ENCODE measurements at regions not wholly inside any gene's neighbourhood (a gene's known extent, or its start where the extent isn't known, plus 50 kb on each side); places are given as distances from the start of the nearest gene placed in this dataset.

- ATAC-seq (no peak), DNase-seq (no peak)
- Mint-ChIP-seq H3K9me3 (no peaks in the 10 kb centered on the region), H3K27me3 (ENCODE audit: low read depth) (no peaks in the 10 kb centered on the region), H3K4me1 (ENCODE audit: low read depth) (no peaks in the 10 kb centered on the region), H3K4me3 (no peak overlapping the region), H3K36me3 (ENCODE audit: insufficient read depth) (no peaks in the 10 kb centered on the region)
Measured at GRCh38 chr15:36263666-36264065, 315.8 kb upstream of the CDIN1 start.

DNA sequence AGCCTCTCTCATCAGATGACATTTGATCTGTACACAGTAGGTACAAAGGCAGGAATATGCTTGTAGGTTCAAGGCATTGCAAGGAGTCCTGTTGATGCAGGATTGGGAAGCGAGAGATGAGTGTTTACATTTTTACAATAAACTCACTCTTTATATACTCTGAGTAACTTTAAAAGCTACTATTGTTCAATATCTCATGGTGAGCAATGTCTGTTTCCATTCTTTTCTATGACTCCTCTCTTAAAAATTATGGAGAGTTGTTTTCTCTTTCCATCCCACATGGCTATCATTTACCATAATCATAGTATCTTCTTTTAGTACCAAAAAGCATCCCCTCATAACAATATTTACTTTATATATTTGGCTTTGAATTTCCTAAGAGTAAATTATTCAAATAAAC lies 314.0 kb upstream of the CDIN1 start:
- DNase-seq (no peak), ATAC-seq (no peak)
- H3K36me3 Mint-ChIP-seq (ENCODE audit: insufficient read depth): no peaks in the 10 kb centered on the region
- H3K4me1 Mint-ChIP-seq (ENCODE audit: low read depth): no peaks in the 10 kb centered on the region
- no peak overlapping the region for H3K4me3 Mint-ChIP-seq
- H3K27me3 Mint-ChIP-seq (ENCODE audit: low read depth): no peaks in the 10 kb centered on the region
- H3K9me3 Mint-ChIP-seq: no peaks in the 10 kb centered on the region

GRCh38 chr15:36271048-36271447 lies 308.4 kb upstream of the CDIN1 start:
- Mint-ChIP-seq H3K4me1 (ENCODE audit: low read depth) (no peaks in the 10 kb centered on the region), H3K27me3 (ENCODE audit: low read depth) (no peaks in the 10 kb centered on the region), H3K36me3 (ENCODE audit: insufficient read depth) (no peaks in the 10 kb centered on the region), H3K4me3 (no peak overlapping the region), H3K9me3 (no peaks in the 10 kb centered on the region)
- DNase-seq (no peak), ATAC-seq (no peak)

DNA sequence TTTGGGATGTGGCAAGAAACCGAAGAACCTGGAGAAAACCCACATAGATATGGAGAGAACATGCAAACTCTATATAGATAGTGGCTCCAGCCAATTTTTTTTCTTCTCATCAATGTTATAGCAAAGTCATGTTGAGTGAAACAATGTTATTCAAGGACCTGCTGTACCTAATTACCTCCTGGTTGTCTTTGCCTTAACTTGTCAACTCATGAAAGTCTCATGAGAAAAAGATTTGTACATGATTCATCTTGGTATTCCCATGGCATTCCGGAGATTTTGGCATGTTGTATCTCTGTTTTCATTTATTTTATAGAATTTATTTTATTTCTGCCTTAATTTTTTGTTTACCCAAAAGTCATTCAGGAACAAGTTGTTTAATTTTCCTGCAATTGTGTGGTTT lies 303.8 kb upstream of the CDIN1 start:
- ATAC-seq (no peak), DNase-seq (no peak)
- Mint-ChIP-seq H3K4me1 (ENCODE audit: low read depth) (no peaks in the 10 kb centered on the region), H3K4me3 (no peak overlapping the region), H3K36me3 (ENCODE audit: insufficient read depth) (no peaks in the 10 kb centered on the region), H3K9me3 (peaks cover 12% of the 10 kb centered on the region), H3K27me3 (ENCODE audit: low read depth) (no peaks in the 10 kb centered on the region)

DNA sequence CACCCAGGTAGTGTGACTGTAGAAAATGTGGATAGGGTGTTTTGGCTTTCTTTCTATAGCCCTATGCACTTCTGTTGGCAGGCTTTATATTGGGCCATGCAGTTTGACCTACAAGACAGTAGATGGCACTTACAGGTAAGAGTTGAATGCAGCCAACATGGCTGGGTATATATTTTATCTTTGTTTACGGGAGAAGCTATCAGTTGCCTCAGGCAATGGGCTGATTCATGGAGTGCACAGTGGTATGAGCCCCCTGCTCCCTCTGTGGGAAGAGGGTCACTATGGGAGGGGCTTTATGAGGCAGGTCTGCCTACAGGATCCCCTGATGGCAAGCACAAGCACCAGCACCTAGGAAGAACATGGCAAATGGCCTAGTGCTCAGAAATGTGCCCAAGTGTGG lies 301.2 kb upstream of the CDIN1 start:
- ATAC-seq: no peak
- Mint-ChIP-seq H3K4me3 (no peak overlapping the region), H3K36me3 (ENCODE audit: insufficient read depth) (no peaks in the 10 kb centered on the region), H3K9me3 (peaks cover 12% of the 10 kb centered on the region), H3K27me3 (ENCODE audit: low read depth) (no peaks in the 10 kb centered on the region), H3K4me1 (ENCODE audit: low read depth) (no peaks in the 10 kb centered on the region)
- no peak for DNase-seq

GRCh38 chr15:36282821-36283220 lies 296.6 kb upstream of the CDIN1 start:
- Mint-ChIP-seq H3K4me1 (ENCODE audit: low read depth) (no peaks in the 10 kb centered on the region), H3K9me3 (peaks cover 4% of the 10 kb centered on the region), H3K36me3 (ENCODE audit: insufficient read depth) (no peaks in the 10 kb centered on the region), H3K27me3 (ENCODE audit: low read depth) (no peaks in the 10 kb centered on the region), H3K4me3 (no peak overlapping the region)
- DNase-seq (no peak), ATAC-seq (no peak)

- no peaks in the 10 kb centered on the region for H3K36me3 Mint-ChIP-seq (ENCODE audit: insufficient read depth)
- no peaks in the 10 kb centered on the region for H3K4me1 Mint-ChIP-seq (ENCODE audit: low read depth)
- H3K27me3 Mint-ChIP-seq (ENCODE audit: low read depth): no peaks in the 10 kb centered on the region
- peaks cover 4% of the 10 kb centered on the region for H3K9me3 Mint-ChIP-seq
- no peak overlapping the region for H3K4me3 Mint-ChIP-seq
- ATAC-seq (no peak), DNase-seq (no peak)
Measured at GRCh38 chr15:36284911-36285310, 294.5 kb upstream of the CDIN1 start.

DNA sequence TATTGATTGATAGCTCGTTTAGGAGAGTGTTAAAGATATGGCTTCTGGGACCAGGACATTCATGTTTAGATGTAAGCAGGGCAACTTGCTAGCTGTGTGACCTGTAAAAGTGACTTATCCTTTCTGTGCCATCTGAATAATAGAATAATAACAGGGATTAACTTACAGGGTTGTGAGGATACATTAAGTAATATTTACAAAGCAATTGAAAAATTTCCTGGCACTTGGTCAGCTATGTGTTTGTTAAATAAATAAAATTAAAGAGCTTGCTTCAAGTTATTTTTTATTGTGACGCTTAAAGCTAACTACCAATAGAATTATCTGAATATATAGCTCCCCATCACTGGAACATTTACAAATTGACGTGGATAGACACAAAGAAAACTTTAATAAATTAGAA lies 287.9 kb upstream of the CDIN1 start:
- Mint-ChIP-seq H3K4me1 (ENCODE audit: low read depth) (no peaks in the 10 kb centered on the region), H3K36me3 (ENCODE audit: insufficient read depth) (no peaks in the 10 kb centered on the region), H3K4me3 (no peak overlapping the region), H3K9me3 (no peaks in the 10 kb centered on the region), H3K27me3 (ENCODE audit: low read depth) (peaks cover 2% of the 10 kb centered on the region)
- no peak for DNase-seq
- no peak for ATAC-seq

DNA sequence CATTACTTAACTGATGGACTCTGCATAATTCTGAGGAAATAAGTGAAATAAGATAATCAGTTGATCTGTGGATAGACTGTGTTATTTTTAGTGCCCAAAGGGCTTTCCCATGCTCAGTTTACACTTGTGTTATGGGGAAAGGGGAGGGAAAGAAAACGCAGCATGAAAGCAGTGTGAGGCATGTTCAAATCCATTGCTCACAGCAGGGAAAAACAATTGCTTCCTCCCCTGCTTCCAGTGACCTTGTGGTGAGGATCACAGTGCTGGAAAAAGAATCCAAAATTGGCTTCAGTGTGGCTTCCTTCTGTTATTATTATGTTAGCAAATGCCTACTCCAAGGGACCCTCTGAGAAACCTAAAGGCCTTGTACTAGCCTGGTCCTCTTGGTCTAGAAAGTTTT lies 285.1 kb upstream of the CDIN1 start:
- DNase-seq (no peak), ATAC-seq (no peak)
- no peak overlapping the region for H3K4me3 Mint-ChIP-seq
- H3K4me1 Mint-ChIP-seq (ENCODE audit: low read depth): no peaks in the 10 kb centered on the region
- peaks cover 2% of the 10 kb centered on the region for H3K27me3 Mint-ChIP-seq (ENCODE audit: low read depth)
- H3K9me3 Mint-ChIP-seq: no peaks in the 10 kb centered on the region
- no peaks in the 10 kb centered on the region for H3K36me3 Mint-ChIP-seq (ENCODE audit: insufficient read depth)

GRCh38 chr15:36301947-36302346 lies 277.5 kb upstream of the CDIN1 start:
- DNase-seq: no peak
- H3K4me1 Mint-ChIP-seq (ENCODE audit: low read depth): no peaks in the 10 kb centered on the region
- H3K4me3 Mint-ChIP-seq: no peak overlapping the region
- no peak for ATAC-seq
- no peaks in the 10 kb centered on the region for H3K36me3 Mint-ChIP-seq (ENCODE audit: insufficient read depth)
- no peaks in the 10 kb centered on the region for H3K27me3 Mint-ChIP-seq (ENCODE audit: low read depth)
- H3K9me3 Mint-ChIP-seq: peaks cover 3% of the 10 kb centered on the region

- no peaks in the 10 kb centered on the region for H3K36me3 Mint-ChIP-seq (ENCODE audit: insufficient read depth)
- DNase-seq: no peak
- no peak overlapping the region for H3K4me3 Mint-ChIP-seq
- H3K27me3 Mint-ChIP-seq (ENCODE audit: low read depth): no peaks in the 10 kb centered on the region
- peaks cover 7% of the 10 kb centered on the region for H3K9me3 Mint-ChIP-seq
- H3K4me1 Mint-ChIP-seq (ENCODE audit: low read depth): no peaks in the 10 kb centered on the region
- no peak for ATAC-seq
Measured at GRCh38 chr15:36313021-36313420, 266.4 kb upstream of the CDIN1 start.

DNA sequence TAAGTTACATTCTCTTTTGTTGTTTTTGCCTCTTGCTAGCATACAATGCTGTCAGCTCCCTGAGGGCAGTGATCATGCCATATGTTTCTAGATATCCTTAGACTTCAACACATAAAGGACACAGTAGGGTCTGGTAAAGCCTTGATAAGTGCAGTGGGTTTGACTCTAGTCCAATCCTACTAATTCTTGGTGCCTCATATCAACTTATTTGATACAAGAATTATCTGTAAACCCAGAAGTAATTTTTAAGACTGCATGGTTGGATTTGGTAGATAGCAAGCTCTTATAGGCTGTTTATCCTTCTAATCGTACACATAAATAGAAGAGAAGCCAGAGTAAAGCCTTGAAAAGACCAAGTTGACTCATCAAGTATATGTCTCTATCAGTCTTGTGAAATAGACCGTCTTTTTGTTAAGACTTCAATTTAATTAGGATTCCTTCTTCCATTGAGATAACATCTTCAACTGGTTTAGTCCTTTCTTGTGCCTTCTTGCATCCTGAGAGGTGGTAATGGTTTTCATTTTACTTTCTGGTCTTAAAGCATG lies 265.6 kb upstream of the CDIN1 start:
- H3K4me1 Mint-ChIP-seq (ENCODE audit: low read depth): no peaks in the 10 kb centered on the region

GRCh38 chr15:36315649-36316048 lies 263.8 kb upstream of the CDIN1 start:
- no peaks in the 10 kb centered on the region for H3K4me1 Mint-ChIP-seq (ENCODE audit: low read depth)

More for the DNA sequence above, 265.6 kb upstream of the CDIN1 start:
- H3K9me3 Mint-ChIP-seq: peaks cover 4% of the 10 kb centered on the region
- ATAC-seq: no peak
- no peaks in the 10 kb centered on the region for H3K36me3 Mint-ChIP-seq (ENCODE audit: insufficient read depth)
- H3K4me3 Mint-ChIP-seq: no peak overlapping the region
- H3K27me3 Mint-ChIP-seq (ENCODE audit: low read depth): no peaks in the 10 kb centered on the region
- no peak for DNase-seq

GRCh38 chr15:36323615-36324014 lies 255.8 kb upstream of the CDIN1 start:
- no peaks in the 10 kb centered on the region for H3K36me3 Mint-ChIP-seq (ENCODE audit: insufficient read depth)
- H3K4me1 Mint-ChIP-seq (ENCODE audit: low read depth): no peaks in the 10 kb centered on the region
- no peak for ATAC-seq
- H3K27me3 Mint-ChIP-seq (ENCODE audit: low read depth): no peaks in the 10 kb centered on the region
- no peak overlapping the region for H3K4me3 Mint-ChIP-seq
- peaks cover 5% of the 10 kb centered on the region for H3K9me3 Mint-ChIP-seq
- no peak for DNase-seq

More at GRCh38 chr15:36315649-36316048, 263.8 kb upstream of the CDIN1 start:
- no peak overlapping the region for H3K4me3 Mint-ChIP-seq
- no peaks in the 10 kb centered on the region for H3K27me3 Mint-ChIP-seq (ENCODE audit: low read depth)
- no peak for DNase-seq
- no peak for ATAC-seq
- no peaks in the 10 kb centered on the region for H3K9me3 Mint-ChIP-seq
- H3K36me3 Mint-ChIP-seq (ENCODE audit: insufficient read depth): no peaks in the 10 kb centered on the region

- no peak for ATAC-seq
- no peak for DNase-seq
- H3K9me3 Mint-ChIP-seq: peaks cover 5% of the 10 kb centered on the region
- no peaks in the 10 kb centered on the region for H3K4me1 Mint-ChIP-seq (ENCODE audit: low read depth)
- H3K36me3 Mint-ChIP-seq (ENCODE audit: insufficient read depth): no peaks in the 10 kb centered on the region
- no peak overlapping the region for H3K4me3 Mint-ChIP-seq
- no peaks in the 10 kb centered on the region for H3K27me3 Mint-ChIP-seq (ENCODE audit: low read depth)
Measured at GRCh38 chr15:36325206-36325605, 254.2 kb upstream of the CDIN1 start.

- DNase-seq (no peak), ATAC-seq (no peak)
- H3K9me3 Mint-ChIP-seq: no peaks in the 10 kb centered on the region
- H3K36me3 Mint-ChIP-seq (ENCODE audit: insufficient read depth): no peaks in the 10 kb centered on the region
- no peaks in the 10 kb centered on the region for H3K27me3 Mint-ChIP-seq (ENCODE audit: low read depth)
- H3K4me3 Mint-ChIP-seq: no peak overlapping the region
- no peaks in the 10 kb centered on the region for H3K4me1 Mint-ChIP-seq (ENCODE audit: low read depth)
Measured at GRCh38 chr15:36329592-36329991, 249.8 kb upstream of the CDIN1 start.

All from activated T-cell treated with anti-CD3 and anti-CD28 coated beads, Interleukin-2, amount 50 U/mL, for 4 hours (primary cell).